ENCODE measurements at regions not wholly inside any gene's neighbourhood (a gene's known extent, or its start where the extent isn't known, plus 50 kb on each side); places are given as distances from the start of the nearest gene placed in this dataset.

DNA sequence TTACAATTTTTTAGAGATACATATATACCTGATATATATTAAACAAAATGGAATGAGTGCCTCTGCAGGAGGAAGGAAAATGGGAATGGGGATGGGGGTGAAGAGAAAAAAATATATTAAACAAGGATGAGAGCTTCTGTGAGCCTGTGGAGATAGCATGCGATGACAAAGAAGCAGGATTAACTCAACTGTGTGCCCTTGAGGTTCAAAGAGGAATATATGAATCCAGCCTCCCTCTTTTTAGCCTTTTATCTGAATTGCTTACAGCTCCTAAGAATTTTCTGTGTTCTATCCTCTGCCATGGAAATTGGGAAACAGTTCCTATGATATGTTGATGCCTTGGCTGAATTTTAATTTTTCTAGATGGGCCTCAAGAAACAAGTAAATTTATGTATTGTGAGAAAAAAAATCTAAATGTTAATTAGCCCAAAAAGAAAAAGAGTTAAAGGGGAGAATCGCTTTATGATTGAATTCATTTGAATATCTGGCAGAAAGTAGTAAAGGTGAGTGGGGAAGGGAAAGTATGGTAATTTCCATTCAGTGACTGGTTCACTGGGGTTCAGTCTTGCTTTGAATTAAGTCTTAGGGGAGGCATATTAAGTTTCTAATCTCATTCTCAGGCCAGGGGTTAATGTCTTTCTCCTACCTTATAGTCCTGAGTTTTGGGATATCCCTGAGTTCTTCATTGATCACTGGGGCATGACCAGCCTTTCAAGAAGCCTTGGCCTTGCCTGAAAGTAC, 106.3 kb upstream of the HMCN1 start:
- Histone ChIP-seq H4K20me1 (ENCODE audit: insufficient read depth) (no peaks in the 10 kb centered on the region), H3K27me3 (ENCODE audit: insufficient read depth) (no peaks in the 10 kb centered on the region), H3K4me3 (ENCODE audit: low read depth in 2 of 2, low read length in 1 of 2) (no peak overlapping the region), H2AFZ (ENCODE audit: low read depth) (no peak overlapping the region), H3K9me2 (no peaks in the 10 kb centered on the region), H3K27ac (ENCODE audit: low read depth in 2 of 2, low read length in 1 of 2) (no peak overlapping the region), H3K9ac (no peak overlapping the region), H3F3A (replicated peaks; ENCODE audit: insufficient read depth) (no peaks in the 10 kb centered on the region), H3K4me2 (no peak overlapping the region), H3K36me3 (replicated peaks in 1 of 2; ENCODE audit: control insufficient read depth in 1 of 2, insufficient read depth in 2 of 2, low read length in 1 of 2) (no peaks in the 10 kb centered on the region), H3K79me2 (ENCODE audit: insufficient read depth) (no peaks in the 10 kb centered on the region), H3K4me1 (ENCODE audit: control insufficient read depth in 1 of 2, insufficient read depth in 2 of 2, low read depth in 1 of 2, low read length in 1 of 2) (no peaks in the 10 kb centered on the region), H3K9me3 (no peaks in the 10 kb centered on the region)
- TF ChIP-seq RXRA (IDR thresholded peaks at IDR 0.05; ENCODE audit: borderline replicate concordance, low read depth) (no peak), RAD21 (IDR thresholded peaks at IDR 0.05; ENCODE audit: low read length) (no peak), GATA2 (CRISPR knock-in tag; IDR thresholded peaks at IDR 0.05) (no peak), FOSL2 (IDR thresholded peaks at IDR 0.05; ENCODE audit: borderline replicate concordance, low read depth) (no peak), TCF12 (IDR thresholded peaks at IDR 0.05) (no peak)
- TF ChIP-seq, protein P1, sequence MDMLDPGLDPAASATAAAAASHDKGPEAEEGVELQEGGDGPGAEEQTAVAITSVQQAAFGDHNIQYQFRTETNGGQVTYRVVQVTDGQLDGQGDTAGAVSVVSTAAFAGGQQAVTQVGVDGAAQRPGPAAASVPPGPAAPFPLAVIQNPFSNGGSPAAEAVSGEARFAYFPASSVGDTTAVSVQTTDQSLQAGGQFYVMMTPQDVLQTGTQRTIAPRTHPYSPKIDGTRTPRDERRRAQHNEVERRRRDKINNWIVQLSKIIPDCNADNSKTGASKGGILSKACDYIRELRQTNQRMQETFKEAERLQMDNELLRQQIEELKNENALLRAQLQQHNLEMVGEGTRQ (IDR thresholded peaks at IDR 0.05; ENCODE audit: borderline replicate concordance, low read depth, low read length) = no peak
- TF ChIP-seq, protein P2, sequence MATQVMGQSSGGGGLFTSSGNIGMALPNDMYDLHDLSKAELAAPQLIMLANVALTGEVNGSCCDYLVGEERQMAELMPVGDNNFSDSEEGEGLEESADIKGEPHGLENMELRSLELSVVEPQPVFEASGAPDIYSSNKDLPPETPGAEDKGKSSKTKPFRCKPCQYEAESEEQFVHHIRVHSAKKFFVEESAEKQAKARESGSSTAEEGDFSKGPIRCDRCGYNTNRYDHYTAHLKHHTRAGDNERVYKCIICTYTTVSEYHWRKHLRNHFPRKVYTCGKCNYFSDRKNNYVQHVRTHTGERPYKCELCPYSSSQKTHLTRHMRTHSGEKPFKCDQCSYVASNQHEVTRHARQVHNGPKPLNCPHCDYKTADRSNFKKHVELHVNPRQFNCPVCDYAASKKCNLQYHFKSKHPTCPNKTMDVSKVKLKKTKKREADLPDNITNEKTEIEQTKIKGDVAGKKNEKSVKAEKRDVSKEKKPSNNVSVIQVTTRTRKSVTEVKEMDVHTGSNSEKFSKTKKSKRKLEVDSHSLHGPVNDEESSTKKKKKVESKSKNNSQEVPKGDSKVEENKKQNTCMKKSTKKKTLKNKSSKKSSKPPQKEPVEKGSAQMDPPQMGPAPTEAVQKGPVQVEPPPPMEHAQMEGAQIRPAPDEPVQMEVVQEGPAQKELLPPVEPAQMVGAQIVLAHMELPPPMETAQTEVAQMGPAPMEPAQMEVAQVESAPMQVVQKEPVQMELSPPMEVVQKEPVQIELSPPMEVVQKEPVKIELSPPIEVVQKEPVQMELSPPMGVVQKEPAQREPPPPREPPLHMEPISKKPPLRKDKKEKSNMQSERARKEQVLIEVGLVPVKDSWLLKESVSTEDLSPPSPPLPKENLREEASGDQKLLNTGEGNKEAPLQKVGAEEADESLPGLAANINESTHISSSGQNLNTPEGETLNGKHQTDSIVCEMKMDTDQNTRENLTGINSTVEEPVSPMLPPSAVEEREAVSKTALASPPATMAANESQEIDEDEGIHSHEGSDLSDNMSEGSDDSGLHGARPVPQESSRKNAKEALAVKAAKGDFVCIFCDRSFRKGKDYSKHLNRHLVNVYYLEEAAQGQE (IDR thresholded peaks at IDR 0.05; ENCODE audit: low read depth, low read length) = no peak
- POLR2A ChIA-PET = no interaction called here
- CTCF ChIA-PET = no interaction called here
- 72% methylated on average over 2 of the region's 2 CpGs for WGBS (ENCODE audit: low lambda C conversion rate)
- no peak for DNase-seq

DNA sequence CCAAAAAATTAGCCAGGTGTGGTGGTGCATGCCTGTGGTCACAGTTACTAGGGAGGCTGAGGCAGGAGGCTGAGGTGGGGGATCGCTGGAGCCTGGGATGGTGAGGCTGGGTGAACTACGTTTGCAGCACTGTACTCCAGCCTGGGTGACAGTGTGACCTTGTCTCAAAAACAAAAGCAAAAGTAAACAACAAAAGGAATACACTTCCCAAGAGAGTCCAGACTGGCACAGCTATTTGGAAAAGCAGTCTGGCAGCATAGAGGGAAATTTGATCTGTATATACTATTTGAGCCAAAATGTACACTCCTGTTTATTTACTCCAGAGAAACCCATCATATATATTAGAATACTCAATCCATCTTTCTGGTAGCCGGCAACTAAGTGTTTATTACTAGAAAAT, 107.0 kb upstream of the HMCN1 start:
- WGBS (ENCODE audit: low lambda C conversion rate) = 22% methylated on average over 3 of the region's 3 CpGs
- Histone ChIP-seq H3K27ac (ENCODE audit: low read depth in 2 of 2, low read length in 1 of 2) (no peak overlapping the region), H3K36me3 (replicated peaks in 1 of 2; ENCODE audit: control insufficient read depth in 1 of 2, insufficient read depth in 2 of 2, low read length in 1 of 2) (no peaks in the 10 kb centered on the region), H3K9ac (no peak overlapping the region), H3K27me3 (ENCODE audit: insufficient read depth) (no peaks in the 10 kb centered on the region), H3K9me3 (no peaks in the 10 kb centered on the region), H2AFZ (ENCODE audit: low read depth) (no peak overlapping the region), H4K20me1 (ENCODE audit: insufficient read depth) (no peaks in the 10 kb centered on the region), H3K4me2 (no peak overlapping the region), H3F3A (replicated peaks; ENCODE audit: insufficient read depth) (no peaks in the 10 kb centered on the region), H3K9me2 (no peaks in the 10 kb centered on the region), H3K4me1 (ENCODE audit: control insufficient read depth in 1 of 2, insufficient read depth in 2 of 2, low read depth in 1 of 2, low read length in 1 of 2) (no peaks in the 10 kb centered on the region), H3K4me3 (ENCODE audit: low read depth in 2 of 2, low read length in 1 of 2) (no peak overlapping the region), H3K79me2 (ENCODE audit: insufficient read depth) (no peaks in the 10 kb centered on the region)
- ChIA-PET POLR2A (no interaction called here), CTCF (no interaction called here)
- DNase-seq = no peak
- TF ChIP-seq RXRA (IDR thresholded peaks at IDR 0.05; ENCODE audit: borderline replicate concordance, low read depth) (no peak), TCF12 (IDR thresholded peaks at IDR 0.05) (no peak), EZH2phosphoT487 (IDR thresholded peaks at IDR 0.05; ENCODE audit: borderline replicate concordance, low read depth) (no peak), NFIC (IDR thresholded peaks at IDR 0.05; ENCODE audit: borderline replicate concordance) (no peak), RCOR1 (IDR thresholded peaks at IDR 0.05; ENCODE audit: low read length) (no peak), TEAD4 (IDR thresholded peaks at IDR 0.05; ENCODE audit: borderline replicate concordance, insufficient read depth) (no peak), FOSL2 (IDR thresholded peaks at IDR 0.05; ENCODE audit: borderline replicate concordance, low read depth) (no peak), NRF1 (IDR thresholded peaks at IDR 0.05; ENCODE audit: low read depth, low read length) (no peak)
- TF ChIP-seq, protein P3, sequence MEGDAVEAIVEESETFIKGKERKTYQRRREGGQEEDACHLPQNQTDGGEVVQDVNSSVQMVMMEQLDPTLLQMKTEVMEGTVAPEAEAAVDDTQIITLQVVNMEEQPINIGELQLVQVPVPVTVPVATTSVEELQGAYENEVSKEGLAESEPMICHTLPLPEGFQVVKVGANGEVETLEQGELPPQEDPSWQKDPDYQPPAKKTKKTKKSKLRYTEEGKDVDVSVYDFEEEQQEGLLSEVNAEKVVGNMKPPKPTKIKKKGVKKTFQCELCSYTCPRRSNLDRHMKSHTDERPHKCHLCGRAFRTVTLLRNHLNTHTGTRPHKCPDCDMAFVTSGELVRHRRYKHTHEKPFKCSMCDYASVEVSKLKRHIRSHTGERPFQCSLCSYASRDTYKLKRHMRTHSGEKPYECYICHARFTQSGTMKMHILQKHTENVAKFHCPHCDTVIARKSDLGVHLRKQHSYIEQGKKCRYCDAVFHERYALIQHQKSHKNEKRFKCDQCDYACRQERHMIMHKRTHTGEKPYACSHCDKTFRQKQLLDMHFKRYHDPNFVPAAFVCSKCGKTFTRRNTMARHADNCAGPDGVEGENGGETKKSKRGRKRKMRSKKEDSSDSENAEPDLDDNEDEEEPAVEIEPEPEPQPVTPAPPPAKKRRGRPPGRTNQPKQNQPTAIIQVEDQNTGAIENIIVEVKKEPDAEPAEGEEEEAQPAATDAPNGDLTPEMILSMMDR (IDR thresholded peaks at IDR 0.05) = no peak
- TF ChIP-seq, protein P2 (IDR thresholded peaks at IDR 0.05; ENCODE audit: low read depth, low read length) = no peak
- TF ChIP-seq, protein P4, sequence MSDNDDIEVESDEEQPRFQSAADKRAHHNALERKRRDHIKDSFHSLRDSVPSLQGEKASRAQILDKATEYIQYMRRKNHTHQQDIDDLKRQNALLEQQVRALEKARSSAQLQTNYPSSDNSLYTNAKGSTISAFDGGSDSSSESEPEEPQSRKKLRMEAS (IDR thresholded peaks at IDR 0.05; ENCODE audit: low read depth) = no peak
